HCT116 (cell line): ENCODE measurements at regions not wholly inside any gene's neighbourhood (a gene's known extent, or its start where the extent isn't known, plus 50 kb on each side); places are given as distances from the start of the nearest gene placed in this dataset.

Source experiments
- ATAC-seq: fragments of 200-7000 bp; cut with Tn5 transposase; 2 replicates; pipeline ENCODE4 v1.9.1; 2020; ENCODE audit warnings: mild to moderate bottlenecking, moderate library complexity
- BruUV-seq: library from RNA; stranded (reverse); fragments of 400-500 nt; replicated peaks from 2 replicates; lab custom pipeline; 2021; lab: Mats Ljungman, UMichigan
- CTCF ChIA-PET: fragments of 300-600 bp; sonication (Branson Sonifier 250); formaldehyde crosslinking; loops from one replicate; lab custom pipeline; 2021; ENCODE audit warnings: antibody characterized with exemption; lab: Charles Lee
- POLR2A ChIA-PET: fragments of 300-600, 350-600 bp; sonication (Branson Sonifier 250); formaldehyde crosslinking; loops from one replicate; lab custom pipeline; 2021; ENCODE audit warnings: antibody characterized with exemption; lab: Charles Lee
- RAD21 ChIA-PET, 2 experiments: fragments of 300-600 bp; sonication (Branson Sonifier 250); formaldehyde crosslinking; loops; one replicate each; lab custom pipeline; 2023; ENCODE audit warnings: low total read pairs in 2 of 2; ENCODE audit not compliant: uncharacterized antibody in 2 of 2, unreplicated experiment in 2 of 2, low non-redundant PET in 1 of 2; lab: Charles Lee
- DNase-seq: peaks from one replicate; pipeline ENCODE4 v3.0.0-alpha.2; 2010; ENCODE audit warnings: low read depth, low spot score
- H2AFZ ChIP-seq: fragments of 200-600 bp; shearing (Covaris generic), sonication (generic); 2 replicates; pipeline ENCODE4 v1.6.1; 2017; ENCODE audit warnings: low read depth, mixed run types, mixed read lengths, antibody characterized with exemption, low read length; ENCODE audit not compliant: poor library complexity, severe bottlenecking
- H3K27ac ChIP-seq: 2 replicates; pipeline ENCODE4 v1.5.1; 2012; ENCODE audit warnings: low read depth, low read length
- H3K27me3 ChIP-seq: fragments of 200-600 bp; sonication (generic); 2 replicates; pipeline ENCODE4 v1.6.1; 2016; ENCODE audit warnings: mixed run types, low read length, mixed read lengths; ENCODE audit not compliant: insufficient read depth
- H3K36me3 ChIP-seq, 2 experiments: fragments of 200-500 bp in 1 of 2; fragments of 200-600 bp in 1 of 2; sonication (Bioruptor generic) in 1 of 2; sonication (generic) in 1 of 2; 2 replicates each; pipeline versions ENCODE4 v1.5.1 to v1.6.1; 2014 to 2016; ENCODE audit warnings: low read length in 2 of 2, inconsistent platforms in 1 of 2, mixed read lengths in 1 of 2, mixed run types in 1 of 2; ENCODE audit not compliant: insufficient read depth in 2 of 2, control insufficient read depth in 1 of 2
- H3K4me1 ChIP-seq, 2 experiments: fragments of 200-600 bp in 1 of 2; sonication (generic) in 1 of 2; 2 replicates each; pipeline versions ENCODE4 v1.5.1 to v1.6.1; 2012 to 2017; ENCODE audit warnings: low read length in 2 of 2, inconsistent platforms in 1 of 2, mild to moderate bottlenecking in 1 of 2, mixed read lengths in 1 of 2, mixed run types in 1 of 2, moderate library complexity in 1 of 2; ENCODE audit not compliant: insufficient read depth in 2 of 2, control insufficient read depth in 1 of 2
- H3K4me2 ChIP-seq: fragments of 200-600 bp; sonication (generic); 2 replicates; pipeline ENCODE4 v1.6.1; 2017; ENCODE audit warnings: mixed run types, low read length, mixed read lengths
- H3K4me3 ChIP-seq, 2 experiments: fragments of 200-600 bp in 1 of 2; sonication (generic) in 1 of 2; replicated peaks in 1 of 2; 2 replicates each; pipeline ENCODE4 v1.5.1; 2011 to 2016; ENCODE audit warnings: low read length in 2 of 2, control low read depth in 1 of 2, low read depth in 1 of 2, mild to moderate bottlenecking in 1 of 2, mixed read lengths in 1 of 2, mixed run types in 1 of 2
- H3K79me2 ChIP-seq: fragments of 200-600 bp; sonication (generic); 2 replicates; pipeline ENCODE4 v1.6.1; 2017; ENCODE audit warnings: mild to moderate bottlenecking, mixed run types, low read length, moderate library complexity, mixed read lengths; ENCODE audit not compliant: insufficient read depth
- H3K9ac ChIP-seq: fragments of 200-600 bp; sonication (generic); 2 replicates; pipeline ENCODE4 v1.6.1; 2016; ENCODE audit warnings: low read length, mixed read lengths
- H3K9me2 ChIP-seq: fragments of 200-600 bp; sonication (generic), shearing (Covaris generic); 2 replicates; pipeline ENCODE4 v1.6.1; 2017; ENCODE audit warnings: mixed run types, mild to moderate bottlenecking, moderate library complexity; ENCODE audit not compliant: insufficient read depth
- H3K9me3 ChIP-seq, 2 experiments: fragments of 200-500 bp in 1 of 2; fragments of 200-600 bp in 1 of 2; sonication (Bioruptor generic) in 1 of 2; sonication (generic) in 1 of 2; 2 replicates each; pipeline ENCODE4 v1.6.1; 2014 to 2017; ENCODE audit warnings: low read length in 2 of 2, mixed read lengths in 2 of 2, inconsistent platforms in 1 of 2, low read depth in 1 of 2, mild to moderate bottlenecking in 1 of 2, mixed run types in 1 of 2, moderate library complexity in 1 of 2; ENCODE audit not compliant: control insufficient read depth in 1 of 2, insufficient read depth in 1 of 2
- H4K20me1 ChIP-seq: fragments of 200-600 bp; sonication (generic), shearing (Covaris generic); 2 replicates; pipeline ENCODE4 v1.6.1; 2017; ENCODE audit warnings: mixed run types, mild to moderate bottlenecking, moderate library complexity; ENCODE audit not compliant: insufficient read depth
- CBX3 ChIP-seq: IDR thresholded peaks from 2 replicates; pipeline ENCODE4 v1.6.1; 2012; ENCODE audit warnings: low read depth
- CEBPB ChIP-seq: IDR thresholded peaks from 2 replicates; pipeline ENCODE4 v1.6.1; 2012; ENCODE audit warnings: low read depth
- EZH2phosphoT487 ChIP-seq: fragments of 200-600 bp; IDR thresholded peaks from 2 replicates; pipeline ENCODE4 v1.6.1; 2018; ENCODE audit warnings: antibody characterized with exemption, borderline replicate concordance
- POLR2A ChIP-seq: IDR thresholded peaks from 2 replicates; pipeline ENCODE4 v1.7.0; 2011; ENCODE audit warnings: borderline replicate concordance; ENCODE audit not compliant: insufficient read depth, insufficient read length; ENCODE audit errors: extremely low read depth
- POLR2AphosphoS5 ChIP-seq: IDR thresholded peaks from 2 replicates; pipeline ENCODE4 v1.6.1; 2011; ENCODE audit warnings: mild to moderate bottlenecking, low read depth, low read length, moderate library complexity
- RAD21 ChIP-seq: IDR thresholded peaks from 2 replicates; pipeline ENCODE4 v1.6.1; 2012; ENCODE audit warnings: low read depth, mild to moderate bottlenecking
- SIN3A ChIP-seq: IDR thresholded peaks from 2 replicates; pipeline ENCODE4 v1.6.1; 2012; ENCODE audit warnings: low read depth
- ZBTB33 ChIP-seq: IDR thresholded peaks from 2 replicates; pipeline ENCODE4 v1.6.1; 2011; ENCODE audit warnings: mild to moderate bottlenecking, low read length, moderate library complexity; ENCODE audit not compliant: insufficient replicate concordance; ENCODE audit errors: extremely low read depth
- ZFX ChIP-seq: fragments of 450-650 bp; IDR thresholded peaks from 2 replicates; pipeline ENCODE4 v1.6.1; 2017
- ZNF274 ChIP-seq: fragments of 200-500 bp; sonication (Bioruptor generic); IDR thresholded peaks from 2 replicates; pipeline ENCODE4 v1.6.1; 2014; ENCODE audit warnings: mild to moderate bottlenecking, low read depth, low read length, inconsistent platforms
- intact Hi-C: fragments of 100-400 bp; cut with micrococcal nuclease; formaldehyde crosslinking; loops from 2 replicates; pipeline ENCODE4 v1.10.0; 2022
- TF ChIP-seq, protein P1 (sequence below), 3 experiments: fragments of 200-600 bp in 1 of 3; sonication (generic) in 1 of 3; IDR thresholded peaks in 2 of 3; conservative IDR thresholded peaks in 1 of 3; 2 replicates each; pipeline ENCODE4 v1.5.1; 2012 to 2017; ENCODE audit warnings: low read depth in 2 of 3, low read length in 2 of 3, antibody characterized with exemption in 1 of 3, borderline replicate concordance in 1 of 3, control low read depth in 1 of 3, mild to moderate bottlenecking in 1 of 3, mixed read lengths in 1 of 3, mixed run types in 1 of 3, moderate library complexity in 1 of 3; ENCODE audit not compliant: insufficient read depth in 1 of 3
- TF ChIP-seq, protein P2 (sequence below): IDR thresholded peaks from 2 replicates; pipeline ENCODE4 v1.6.1; 2012
- TF ChIP-seq, protein P3 (sequence below): IDR thresholded peaks from 2 replicates; pipeline ENCODE4 v1.6.1; 2012

GRCh38 chr1:203986887-203987461 is 85.9 kb upstream of the SOX13 start:
- Histone ChIP-seq H3K79me2 (no peaks in the 10 kb centered on the region), H3K27me3 (no peaks in the 10 kb centered on the region)
- intact Hi-C loops = no loop called here
- no peak for TF ChIP-seq POLR2AphosphoS5
- TF ChIP-seq, all 23 proteins: peak for 0
- ChIA-PET POLR2A (no interaction called here), RAD21 (no interaction called here), CTCF (no interaction called here)
- no TSS peak for BruUV-seq
- Histone ChIP-seq H3K27ac (no peak overlapping the region), H3K36me3 (no peaks in the 10 kb centered on the region), H3K9me3 (no peaks in the 10 kb centered on the region), H3K4me2 (no peak overlapping the region), H2AFZ (no peak overlapping the region), H3K4me1 (0 out of 4 replicates have a peak, but pooled peaks cover 0 to 3% of the 10 kb centered on the region in 2 experiments), H3K9me2 (no peaks in the 10 kb centered on the region), H3K4me3 (no peak overlapping the region), H3K9ac (no peak overlapping the region), H4K20me1 (no peaks in the 10 kb centered on the region)
- ATAC-seq = no peak
- DNase-seq = no peak

- Histone ChIP-seq H3K79me2 (no peaks in the 10 kb centered on the region), H3K4me1 (0 out of 4 replicates have a peak, but pooled peaks cover 0 to 3% of the 10 kb centered on the region in 2 experiments), H3K36me3 (no peaks in the 10 kb centered on the region), H2AFZ (no peak overlapping the region), H3K9ac (no peak overlapping the region), H3K4me2 (no peak overlapping the region), H3K27me3 (no peaks in the 10 kb centered on the region), H4K20me1 (no peaks in the 10 kb centered on the region), H3K27ac (no peak overlapping the region), H3K4me3 (no peak overlapping the region), H3K9me2 (no peaks in the 10 kb centered on the region), H3K9me3 (no peaks in the 10 kb centered on the region)
- ChIA-PET CTCF (no interaction called here), POLR2A (no interaction called here), RAD21 (no interaction called here)
- intact Hi-C loops = no loop called here
- no TSS peak for BruUV-seq
- DNase-seq (no peak), ATAC-seq (no peak; the same call in 1 of the 2 replicates)
- TF ChIP-seq, protein P1, sequence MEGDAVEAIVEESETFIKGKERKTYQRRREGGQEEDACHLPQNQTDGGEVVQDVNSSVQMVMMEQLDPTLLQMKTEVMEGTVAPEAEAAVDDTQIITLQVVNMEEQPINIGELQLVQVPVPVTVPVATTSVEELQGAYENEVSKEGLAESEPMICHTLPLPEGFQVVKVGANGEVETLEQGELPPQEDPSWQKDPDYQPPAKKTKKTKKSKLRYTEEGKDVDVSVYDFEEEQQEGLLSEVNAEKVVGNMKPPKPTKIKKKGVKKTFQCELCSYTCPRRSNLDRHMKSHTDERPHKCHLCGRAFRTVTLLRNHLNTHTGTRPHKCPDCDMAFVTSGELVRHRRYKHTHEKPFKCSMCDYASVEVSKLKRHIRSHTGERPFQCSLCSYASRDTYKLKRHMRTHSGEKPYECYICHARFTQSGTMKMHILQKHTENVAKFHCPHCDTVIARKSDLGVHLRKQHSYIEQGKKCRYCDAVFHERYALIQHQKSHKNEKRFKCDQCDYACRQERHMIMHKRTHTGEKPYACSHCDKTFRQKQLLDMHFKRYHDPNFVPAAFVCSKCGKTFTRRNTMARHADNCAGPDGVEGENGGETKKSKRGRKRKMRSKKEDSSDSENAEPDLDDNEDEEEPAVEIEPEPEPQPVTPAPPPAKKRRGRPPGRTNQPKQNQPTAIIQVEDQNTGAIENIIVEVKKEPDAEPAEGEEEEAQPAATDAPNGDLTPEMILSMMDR (IDR thresholded peaks at IDR 0.05 in 2 of 3, conservative IDR thresholded peaks at IDR 0.05 in 1 of 3; ENCODE audit: borderline replicate concordance in 1 of 3, insufficient read depth in 1 of 3, low read depth in 2 of 3, low read length in 2 of 3) = no peak
- TF ChIP-seq RAD21 (no peak), ZBTB33 (no peak), SIN3A (no peak), POLR2AphosphoS5 (no peak), CEBPB (no peak), ZFX (no peak), POLR2A (no peak), CBX3 (no peak), EZH2phosphoT487 (no peak), ZNF274 (no peak)
- TF ChIP-seq, protein P2, sequence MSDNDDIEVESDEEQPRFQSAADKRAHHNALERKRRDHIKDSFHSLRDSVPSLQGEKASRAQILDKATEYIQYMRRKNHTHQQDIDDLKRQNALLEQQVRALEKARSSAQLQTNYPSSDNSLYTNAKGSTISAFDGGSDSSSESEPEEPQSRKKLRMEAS = no peak
- TF ChIP-seq, protein P3, sequence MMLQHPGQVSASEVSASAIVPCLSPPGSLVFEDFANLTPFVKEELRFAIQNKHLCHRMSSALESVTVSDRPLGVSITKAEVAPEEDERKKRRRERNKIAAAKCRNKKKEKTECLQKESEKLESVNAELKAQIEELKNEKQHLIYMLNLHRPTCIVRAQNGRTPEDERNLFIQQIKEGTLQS = no peak
Observed at GRCh38 chr1:203990118-203990517, 82.8 kb upstream of the SOX13 start.
